22Rv1 (cell line): ENCODE measurements at regions not wholly inside any gene's neighbourhood (a gene's known extent, or its start where the extent isn't known, plus 50 kb on each side); places are given as distances from the start of the nearest gene placed in this dataset.

Experiments used
- H3K27ac ChIP-seq: fragments of 450-650 bp; 2 replicates; pipeline ENCODE4 v1.5.1; 2017
- CTCF ChIP-seq: fragments of 450-650 bp; IDR thresholded peaks from 2 replicates; pipeline ENCODE4 v1.5.1; 2017; ENCODE audit warnings: mild to moderate bottlenecking
- ZFX ChIP-seq: fragments of 450-650 bp; IDR thresholded peaks from 2 replicates; pipeline ENCODE4 v1.6.1; 2017; ENCODE audit warnings: antibody characterized with exemption, borderline replicate concordance

GRCh38 chr1:166270476-166271150, 103.8 kb upstream of the FAM78B start:
- H3K27ac ChIP-seq = no peak overlapping the region
- TF ChIP-seq ZFX = no peak
- no peak for TF ChIP-seq CTCF

- no peak overlapping the region for H3K27ac ChIP-seq
- no peak for TF ChIP-seq CTCF
- TF ChIP-seq ZFX = no peak
These were observed 104.3 kb upstream of the FAM78B start for GRCh38 chr1:166271151-166271538.

GRCh38 chr1:166272155-166272554, 105.4 kb upstream of the FAM78B start:
- TF ChIP-seq ZFX (no peak), CTCF (no peak)
- no peak overlapping the region for H3K27ac ChIP-seq

GRCh38 chr1:166272851-166273250, 106.0 kb upstream of the FAM78B start:
- H3K27ac ChIP-seq = no peak overlapping the region
- no peak for TF ChIP-seq CTCF
- no peak for TF ChIP-seq ZFX

GRCh38 chr1:166273618-166274017, 106.8 kb upstream of the FAM78B start:
- H3K27ac ChIP-seq = no peak overlapping the region
- TF ChIP-seq ZFX (no peak), CTCF (no peak)

- TF ChIP-seq CTCF (no peak), ZFX (no peak)
- no peak overlapping the region for H3K27ac ChIP-seq
These were observed 115.8 kb upstream of the FAM78B start for GRCh38 chr1:166282391-166283137.

GRCh38 chr1:166283190-166283589, 116.4 kb upstream of the FAM78B start:
- TF ChIP-seq ZFX = no peak
- TF ChIP-seq CTCF = no peak

More at GRCh38 chr1:166283190-166283589, 116.4 kb upstream of the FAM78B start:
- no peak overlapping the region for H3K27ac ChIP-seq
